ENCODE measurements at regions not wholly inside any gene's neighbourhood (a gene's known extent, or its start where the extent isn't known, plus 50 kb on each side); places are given as distances from the start of the nearest gene placed in this dataset.

DNA sequence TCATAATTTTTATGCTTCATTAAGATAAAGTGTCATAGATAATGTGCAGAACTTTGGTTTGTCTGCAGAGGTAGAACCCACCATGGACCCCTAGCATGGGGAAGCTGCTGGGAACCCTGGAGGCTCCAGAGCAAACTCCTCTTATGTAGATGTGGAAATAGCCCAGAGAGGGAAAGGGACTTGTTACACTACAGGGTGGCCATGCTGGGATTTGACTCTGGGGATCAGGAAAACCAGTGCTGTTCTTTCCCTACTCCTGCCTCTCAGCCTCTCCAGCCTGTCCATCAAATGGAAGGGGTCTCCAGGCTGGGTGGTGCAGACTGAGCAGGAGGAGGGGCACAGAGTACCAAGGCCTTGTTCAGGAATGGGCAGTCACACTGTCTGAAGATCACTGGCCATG, 54.2 kb downstream of the MSX1 start:
- DNase-seq = no peak

DNA sequence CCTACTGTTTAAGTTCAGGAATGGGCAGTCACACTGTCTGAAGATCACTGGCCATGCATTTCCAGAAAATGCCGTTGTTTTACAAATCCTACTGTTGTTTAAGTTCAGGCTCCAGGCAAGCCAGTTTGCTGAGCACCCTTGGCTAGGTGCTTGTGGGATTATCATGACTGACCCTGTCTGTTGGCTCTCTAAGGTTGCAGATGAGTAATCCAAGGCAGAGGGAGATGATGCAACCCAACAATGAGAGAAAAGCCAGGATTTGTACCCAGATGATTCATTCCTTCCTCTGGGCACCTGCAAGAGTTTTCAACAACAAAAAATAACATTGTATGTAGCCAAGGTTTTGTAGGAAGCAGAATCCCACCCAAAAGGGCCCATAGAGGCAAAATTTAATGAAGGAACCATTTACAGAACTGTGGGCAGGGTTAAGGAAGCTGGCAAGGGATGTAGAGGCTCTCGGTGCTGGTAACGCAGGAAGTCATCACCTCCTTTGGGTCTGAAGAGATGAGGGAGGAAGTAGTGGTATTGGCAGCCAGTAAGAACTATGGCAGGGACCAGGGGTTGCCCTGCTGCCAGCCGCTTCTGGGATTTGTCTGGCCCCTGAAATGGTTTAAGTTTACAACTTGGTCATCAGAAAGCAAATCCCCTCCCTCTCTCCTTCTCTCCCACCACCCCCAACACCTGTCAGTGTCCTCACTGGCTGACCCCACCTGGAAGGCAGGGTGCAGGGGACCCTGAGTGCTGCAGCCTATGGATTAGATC, 54.8 kb downstream of the MSX1 start:
- no peak for DNase-seq

DNA sequence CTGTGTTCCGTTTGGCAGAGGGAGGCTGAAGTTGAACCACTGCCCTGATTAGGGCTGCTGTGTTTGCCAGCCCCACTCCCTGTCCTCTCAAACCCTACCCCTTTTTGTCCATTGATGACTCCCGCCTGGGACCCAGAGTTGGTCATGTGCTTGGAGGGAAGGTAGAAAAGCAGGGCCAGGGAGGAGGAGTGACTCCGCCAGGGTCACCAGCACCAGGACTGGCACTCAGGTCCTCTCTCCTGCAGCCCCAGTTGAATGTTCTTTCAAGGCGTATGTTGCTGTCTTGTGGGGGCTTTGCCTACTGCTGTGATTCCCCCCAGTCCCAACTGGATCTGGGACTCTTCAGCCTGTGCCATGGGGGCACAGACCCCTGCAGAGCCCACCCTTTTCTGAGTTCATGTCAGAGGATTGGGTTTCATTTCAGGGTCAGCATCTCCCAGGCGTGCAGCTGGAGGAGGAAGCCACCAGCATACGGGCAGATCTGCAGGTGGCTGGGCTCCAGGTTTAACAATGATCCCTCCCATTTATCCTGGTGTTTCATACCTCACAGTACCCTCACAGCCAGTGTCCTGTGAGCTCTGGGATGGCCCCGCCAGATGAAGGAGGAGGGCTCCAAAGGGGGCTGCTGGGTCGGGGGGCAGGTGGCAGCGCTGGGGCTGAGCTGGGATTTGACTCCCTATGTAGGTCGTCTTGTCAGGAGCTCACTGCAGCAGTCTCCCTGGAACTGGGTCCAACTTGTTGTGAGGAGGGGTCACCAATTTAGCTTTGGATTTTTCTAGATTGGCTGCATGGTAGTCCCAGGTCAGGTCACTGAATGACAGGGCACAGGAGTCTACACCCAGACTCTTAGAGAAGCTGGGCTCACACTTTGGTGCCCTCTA, 55.7 kb downstream of the MSX1 start:
- no peak for DNase-seq

DNA sequence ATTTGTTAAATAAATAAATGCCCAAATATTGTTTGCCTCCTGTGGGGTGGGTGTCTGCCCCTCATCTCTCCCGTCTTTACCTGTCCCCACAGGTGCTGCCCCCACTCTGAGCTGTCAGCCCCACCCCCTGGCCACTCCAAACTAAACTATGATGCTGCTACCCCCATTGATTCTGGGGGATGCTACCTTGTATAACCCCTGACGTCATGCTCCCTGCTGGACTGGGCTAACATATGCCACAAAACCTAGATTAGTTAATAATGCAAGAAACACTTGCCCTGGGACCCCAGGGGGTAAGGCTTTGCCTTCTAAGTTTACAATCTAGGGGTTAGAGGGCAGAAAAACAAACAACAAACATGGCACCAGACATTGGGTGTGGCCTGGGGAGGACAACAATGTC, 58.6 kb downstream of the MSX1 start:
- DNase-seq = no peak

DNA sequence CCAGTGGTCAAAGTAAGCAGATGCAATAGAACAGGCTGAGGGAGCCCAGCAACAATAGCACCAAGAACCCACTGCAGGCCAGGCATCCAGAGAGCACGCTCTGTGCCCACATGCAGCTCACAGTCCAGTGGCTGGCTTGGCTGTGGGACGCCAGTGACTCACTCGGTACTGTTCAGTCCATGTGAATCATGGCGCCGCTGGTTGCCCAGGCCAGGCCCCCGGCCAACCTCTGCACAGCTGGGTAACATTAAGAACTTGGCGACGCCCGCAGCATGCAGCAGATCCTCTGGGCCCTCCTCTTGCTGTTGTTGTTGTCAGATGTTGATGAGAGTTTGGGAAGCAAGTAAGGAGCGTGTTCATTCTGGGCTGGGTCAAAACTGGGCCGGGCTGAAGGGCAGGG, 60.5 kb downstream of the MSX1 start:
- no peak for DNase-seq

DNA sequence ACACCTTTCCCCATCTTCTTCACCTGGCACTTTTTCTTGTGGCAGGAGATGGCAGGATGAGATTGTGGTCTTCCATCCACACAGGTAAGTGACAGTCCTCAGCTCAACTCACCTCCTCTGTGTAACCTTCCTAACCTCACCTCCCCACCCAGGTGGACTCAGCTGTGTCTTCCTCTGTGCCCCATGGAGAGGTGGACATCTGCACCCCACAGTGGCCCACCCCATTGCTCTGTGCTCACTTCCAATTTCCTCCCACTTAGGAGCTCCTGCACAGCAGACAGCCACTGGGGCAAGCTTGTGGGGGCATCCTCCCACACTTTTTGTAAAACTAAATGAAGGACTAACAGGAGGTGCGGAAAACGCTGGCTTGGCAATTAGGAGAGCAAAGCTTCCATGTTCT, 61.6 kb downstream of the MSX1 start:
- no peak for DNase-seq

DNA sequence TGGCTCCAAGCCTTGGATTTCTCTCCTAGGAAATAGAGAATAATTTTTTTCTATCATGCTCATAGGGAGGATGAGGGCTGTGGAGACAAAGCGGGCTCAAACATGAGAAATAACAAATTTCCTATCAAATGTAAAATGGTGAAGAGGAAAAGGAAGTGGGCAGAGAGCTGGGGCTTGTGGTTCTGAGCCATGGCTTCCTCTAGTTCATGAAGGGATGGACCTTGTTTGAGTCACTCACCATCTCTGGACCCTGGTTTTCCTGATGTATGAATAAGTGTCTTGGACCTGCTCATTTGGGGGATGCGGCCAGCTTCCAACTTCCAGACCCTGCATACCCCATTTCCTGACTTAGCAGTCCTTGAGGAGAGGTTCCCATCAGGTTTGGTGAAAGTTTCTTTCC, 63.0 kb downstream of the MSX1 start:
- no peak for DNase-seq

DNA sequence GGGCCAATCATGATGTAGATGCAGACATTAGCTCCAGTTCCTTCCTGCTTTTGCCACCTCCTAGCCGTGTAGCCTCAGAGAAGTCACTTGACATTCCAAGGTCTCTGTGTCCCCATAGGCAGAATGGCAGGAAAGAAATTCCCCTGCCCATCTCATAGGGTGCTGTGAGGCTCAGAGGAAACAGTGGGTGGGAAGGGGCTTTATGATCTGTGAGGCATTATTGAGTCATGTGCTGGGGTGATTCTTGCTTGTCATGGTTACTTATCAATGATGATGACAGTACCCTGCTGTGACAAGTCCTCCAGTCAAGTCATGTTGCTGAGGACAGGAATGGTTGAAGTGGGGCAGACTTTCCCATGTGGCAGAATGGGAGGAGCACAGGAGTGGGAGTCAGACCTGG, 63.7 kb downstream of the MSX1 start:
- no peak for DNase-seq

DNA sequence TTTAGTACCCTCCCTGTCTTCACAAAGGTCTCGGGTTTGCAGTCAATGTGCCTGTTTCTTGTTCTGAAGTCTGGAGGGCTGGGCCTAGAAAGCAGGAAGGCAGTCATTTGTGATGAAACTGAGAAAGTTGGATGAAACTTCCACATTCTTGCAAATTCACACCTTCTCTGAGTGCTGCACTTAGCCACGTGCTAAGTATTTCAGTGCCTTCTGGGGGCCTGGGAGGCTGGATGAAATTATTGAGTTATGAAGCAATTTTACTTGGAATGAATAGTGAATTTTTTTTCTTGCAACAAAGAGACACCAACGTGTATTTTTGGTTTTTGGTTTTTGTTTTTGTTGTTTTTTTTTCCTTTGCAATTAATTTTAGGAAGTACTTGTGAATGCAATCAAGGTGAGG, 71.2 kb downstream of the MSX1 start:
- no peak for DNase-seq

DNA sequence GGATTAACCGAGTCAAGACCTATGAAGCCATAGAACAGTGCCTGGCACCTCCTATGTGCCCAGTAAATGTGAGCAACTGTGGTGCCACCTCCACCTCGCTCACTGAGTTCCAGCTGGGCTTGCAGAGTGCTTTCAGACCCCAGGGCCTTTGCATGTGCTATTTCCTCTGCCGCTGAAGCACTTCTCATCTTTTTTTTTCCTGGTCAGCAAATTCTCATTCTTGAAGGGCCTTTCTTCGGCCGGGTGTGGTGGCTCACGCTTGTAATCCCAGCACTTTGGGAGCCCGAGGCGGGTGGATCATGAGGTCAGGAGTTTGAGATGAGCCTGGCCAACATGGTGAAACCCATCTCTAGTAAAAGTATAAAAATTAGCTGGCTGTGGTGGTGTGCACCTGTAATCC, 76.5 kb downstream of the MSX1 start:
- DNase-seq = no peak

DNA sequence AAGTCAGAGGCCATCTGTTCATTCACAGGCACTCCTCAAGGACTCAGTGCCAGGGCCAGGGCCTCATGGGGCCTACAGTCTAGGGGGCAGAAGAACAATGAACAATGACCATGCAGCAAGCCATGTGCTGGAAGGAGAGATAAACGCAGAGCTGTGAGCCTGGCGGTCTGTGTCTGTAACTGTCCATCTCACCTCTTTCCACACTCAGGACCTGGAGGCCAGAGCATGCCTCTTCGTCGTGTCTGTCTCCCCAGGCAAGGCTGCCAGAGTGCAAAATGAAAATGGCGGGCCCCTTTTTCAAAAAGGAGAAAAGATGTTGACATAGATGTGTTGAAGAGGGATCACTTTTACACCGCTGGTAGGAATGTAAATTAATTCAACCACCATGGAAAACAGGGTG, 78.5 kb downstream of the MSX1 start:
- DNase-seq = no peak

DNA sequence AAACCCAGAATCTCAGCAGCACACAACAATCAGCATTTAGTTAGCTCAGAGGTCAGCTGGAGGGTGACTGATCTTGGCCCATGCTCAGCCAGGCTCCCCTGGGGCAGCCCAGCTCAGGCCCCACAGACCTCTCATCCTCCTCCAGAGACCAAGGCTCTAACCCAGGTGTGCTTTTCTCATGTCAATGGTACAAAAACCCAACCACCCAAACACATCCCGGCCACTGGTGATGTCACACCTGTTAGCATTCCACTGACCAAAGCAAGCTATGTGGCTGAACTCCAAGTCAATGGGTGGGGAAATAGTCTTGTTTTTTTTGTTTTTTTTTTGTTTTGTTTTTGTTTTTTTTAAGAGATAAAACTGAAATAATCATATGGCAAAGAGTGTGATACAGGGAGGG, 77.5 kb downstream of the CYTL1 start:
- no peak for DNase-seq

DNA sequence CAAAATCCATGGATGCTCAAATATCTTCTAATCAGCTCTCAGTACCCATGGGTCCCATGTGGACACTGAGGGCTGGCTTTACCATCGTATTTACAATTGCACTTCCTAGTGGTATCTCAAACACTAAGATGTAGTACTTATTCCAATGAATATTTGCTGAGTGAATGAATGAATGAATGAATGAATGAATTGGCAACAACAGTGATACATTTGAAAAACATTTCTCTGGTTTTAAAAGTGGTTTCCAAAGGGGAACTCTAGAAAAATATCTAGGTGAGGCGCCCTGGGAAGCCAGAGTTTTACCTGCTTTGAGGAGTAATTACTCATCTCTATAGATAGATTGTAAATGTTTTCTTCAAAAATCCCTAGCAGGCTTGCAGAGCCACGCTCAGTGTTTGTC, 76.6 kb downstream of the CYTL1 start:
- DNase-seq = no peak

DNA sequence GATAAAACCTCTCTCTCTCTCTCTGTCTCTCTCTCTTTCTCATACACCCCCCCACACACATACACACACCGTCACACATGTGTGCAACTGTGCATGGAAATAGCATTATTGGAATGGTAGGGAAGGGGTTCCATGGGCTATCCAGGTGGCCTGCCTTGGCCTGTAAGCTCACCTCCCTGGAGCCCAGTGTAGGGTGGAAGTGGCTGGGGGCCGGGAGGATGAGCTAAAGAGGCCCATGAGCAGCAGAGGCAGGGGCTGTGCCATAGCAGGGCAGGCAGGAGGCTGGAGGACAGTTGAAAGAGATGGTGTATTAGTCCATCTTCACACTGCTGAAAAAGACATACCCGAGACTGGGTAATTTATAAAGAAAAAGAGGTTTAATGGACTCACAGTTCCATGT, 74.2 kb downstream of the CYTL1 start:
- no peak for DNase-seq

DNA sequence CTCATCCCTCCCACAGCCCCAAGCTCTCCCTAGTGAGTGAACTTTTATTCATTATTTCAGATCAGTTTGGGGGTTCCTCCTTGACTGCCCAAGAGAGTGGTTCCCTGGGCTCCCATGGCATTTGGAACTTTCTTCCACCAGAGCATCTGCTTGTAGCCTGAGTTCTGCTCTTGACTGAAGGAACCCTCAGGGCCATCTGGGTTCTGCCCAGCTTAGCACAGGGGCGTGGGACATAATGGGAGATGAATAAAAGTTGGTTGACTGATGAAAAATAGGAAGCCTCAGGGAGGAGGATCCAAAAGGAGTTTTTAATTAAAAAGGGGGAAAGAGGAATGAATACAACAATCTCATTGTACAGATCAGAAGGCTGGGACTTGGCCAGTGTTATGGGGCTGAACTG, 73.4 kb downstream of the CYTL1 start:
- no peak for DNase-seq

DNA sequence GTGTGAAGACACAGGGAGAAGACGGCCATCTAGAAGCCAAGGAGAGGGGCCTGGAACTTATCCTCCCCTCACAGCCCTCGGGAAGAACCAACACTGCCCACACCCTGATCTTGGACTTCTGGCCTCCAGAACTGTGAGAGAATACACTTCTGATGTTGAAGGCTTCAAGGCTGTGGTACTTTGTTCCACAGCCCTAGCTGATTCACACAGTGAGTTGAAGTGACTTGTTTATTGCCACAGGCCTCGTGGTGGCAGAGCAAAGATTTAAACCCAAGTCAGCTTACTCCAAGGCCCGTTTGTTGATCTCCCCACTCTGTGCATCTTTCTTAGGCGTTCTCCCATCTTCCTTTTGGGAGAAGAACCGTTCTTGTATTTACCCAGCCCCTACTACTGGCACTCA, 72.8 kb downstream of the CYTL1 start:
- no peak for DNase-seq

DNA sequence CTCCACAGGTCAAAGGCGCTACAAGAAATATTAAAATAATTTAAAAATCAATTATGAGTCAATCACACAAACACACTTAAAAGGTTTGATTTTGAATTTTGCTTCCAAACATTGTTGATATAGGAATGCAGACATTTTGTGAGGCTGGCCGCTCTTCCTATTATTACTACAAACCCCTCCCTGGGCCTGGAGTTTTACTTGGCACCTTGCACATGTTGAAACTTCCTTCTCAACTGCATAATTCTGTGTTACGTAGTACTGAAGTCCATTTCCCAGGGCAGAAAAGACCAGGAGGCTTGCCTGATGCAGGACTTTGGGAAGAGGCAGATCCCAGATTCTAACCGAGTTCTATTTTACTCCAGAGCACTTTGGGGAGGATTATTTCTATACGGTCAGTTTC, 71.5 kb downstream of the CYTL1 start:
- DNase-seq = no peak

DNA sequence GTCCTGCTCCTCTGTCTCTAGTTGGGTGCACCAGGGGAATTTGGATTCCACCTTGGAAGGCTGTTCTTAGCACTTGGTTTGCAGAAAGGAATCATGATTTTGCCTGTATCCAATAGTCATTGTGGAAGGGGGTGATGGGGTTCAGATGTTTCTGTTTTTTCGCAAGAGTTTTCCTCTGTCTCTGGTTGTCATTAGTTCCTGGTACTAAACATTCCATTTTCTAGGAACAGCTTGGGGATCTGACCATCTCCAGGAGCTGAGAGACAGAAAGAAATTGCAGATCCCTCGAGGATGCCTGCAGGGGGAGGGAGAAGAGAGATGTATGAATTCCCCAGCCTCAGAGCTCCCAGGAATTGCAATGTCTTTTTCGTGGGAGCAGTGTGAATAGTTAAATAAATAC, 70.9 kb downstream of the CYTL1 start:
- no peak for DNase-seq

DNA sequence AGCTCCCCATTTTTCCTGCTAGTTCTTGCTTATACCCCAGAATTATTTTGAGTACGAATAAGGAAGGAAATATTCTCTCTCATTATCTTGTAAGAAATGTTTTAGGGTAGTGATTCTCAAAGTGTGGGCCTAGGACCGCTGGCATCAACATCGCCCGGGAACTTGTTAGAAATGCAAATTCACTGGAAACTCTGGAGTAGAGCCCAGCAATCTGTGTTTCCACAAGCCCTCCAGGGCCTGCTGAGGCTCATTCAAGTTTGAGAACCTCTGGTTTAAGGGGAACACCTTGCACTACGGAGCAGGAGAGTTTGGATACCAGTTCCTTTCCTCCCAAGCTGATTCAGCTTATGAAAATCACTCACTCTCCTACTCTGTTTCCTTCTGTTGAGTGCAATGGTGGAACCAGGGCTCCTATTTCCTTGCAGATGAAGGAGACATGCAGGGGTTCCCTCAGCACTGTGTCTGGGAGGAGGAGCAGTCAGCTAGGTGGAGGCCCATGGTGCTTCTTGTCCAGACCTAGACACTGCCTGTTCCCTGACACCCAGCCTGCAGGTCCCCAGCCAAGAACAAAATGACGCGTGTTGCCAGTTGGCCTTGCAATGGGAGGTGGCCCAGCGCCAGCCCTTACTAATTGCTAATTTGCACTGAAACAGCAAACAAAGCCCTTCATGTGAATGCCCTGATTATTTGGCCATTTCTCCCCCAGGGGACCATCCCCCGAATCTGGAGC, 68.5 kb downstream of the CYTL1 start:
- DNase-seq = no peak

DNA sequence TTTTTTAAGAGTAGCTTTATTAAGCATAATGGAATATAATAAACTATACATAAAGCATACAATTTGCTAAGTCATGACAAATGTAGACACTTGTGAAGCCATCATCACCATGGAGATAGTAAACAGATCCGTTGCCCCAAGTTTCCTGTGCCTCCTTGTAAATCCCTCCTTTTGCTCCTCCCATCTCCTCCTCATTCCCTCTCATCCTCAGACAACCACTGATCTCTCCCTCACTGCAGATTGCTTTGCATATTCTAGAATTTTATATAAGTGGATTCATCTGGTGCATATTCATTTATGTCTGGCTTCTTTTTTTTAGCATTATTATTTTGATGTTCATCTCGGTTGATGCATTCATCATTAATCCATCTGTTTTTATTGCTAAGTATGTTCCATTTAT, 67.0 kb downstream of the CYTL1 start:
- no peak for DNase-seq

DNA sequence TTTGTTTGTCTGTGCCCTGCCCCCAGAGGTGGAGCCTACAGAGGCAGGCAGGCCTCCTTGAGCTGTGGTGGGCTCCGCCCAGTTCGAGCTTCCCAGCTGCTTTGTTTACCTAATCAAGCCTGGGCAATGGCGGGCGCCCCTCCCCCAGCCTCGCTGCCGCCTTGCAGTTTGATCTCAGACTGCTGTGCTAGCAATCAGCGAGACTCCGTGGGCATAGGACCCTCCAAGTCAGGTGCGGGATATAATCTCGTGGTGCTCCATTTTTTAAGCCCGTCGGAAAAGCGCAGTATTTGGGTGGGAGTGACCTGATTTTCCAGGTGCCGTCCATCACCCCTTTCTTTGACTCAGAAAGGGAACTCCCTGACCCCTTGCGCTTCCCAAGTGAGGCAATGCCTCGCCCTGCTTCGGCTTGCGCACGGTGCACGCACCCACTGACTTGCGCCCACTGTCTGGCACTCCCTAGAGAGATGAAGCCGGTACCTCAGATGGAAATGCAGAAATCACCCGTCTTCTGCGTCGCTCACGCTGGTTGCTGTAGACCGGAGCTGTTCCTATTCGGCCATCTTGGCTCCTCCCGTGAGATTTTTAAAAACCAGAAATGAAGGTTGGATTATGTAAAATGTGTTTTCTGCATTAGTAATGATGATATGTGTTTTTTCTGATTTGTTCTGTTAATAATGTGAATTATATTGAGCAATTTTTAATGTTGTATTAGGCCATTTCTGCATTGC, 59.7 kb downstream of the CYTL1 start:
- DNase-seq = peak; percentile 32

DNA sequence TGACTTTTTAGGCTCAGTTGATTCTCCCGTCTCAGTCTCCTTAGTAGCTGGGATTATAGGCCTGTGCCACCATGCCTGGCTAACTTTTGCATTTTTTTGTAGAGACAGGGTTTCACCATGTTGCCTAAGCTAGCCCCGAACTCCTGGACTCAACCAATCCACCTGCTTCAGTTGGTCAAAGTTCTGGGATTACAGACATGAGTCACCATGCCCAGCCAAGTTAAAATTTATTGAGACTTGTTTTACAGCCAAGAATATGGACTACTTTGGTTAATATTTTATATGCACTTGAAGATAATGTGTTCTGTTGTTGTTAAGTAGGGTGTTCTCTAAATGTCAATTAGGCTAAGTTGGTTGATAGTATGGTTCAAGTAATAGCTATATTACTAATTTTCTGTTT, 58.7 kb downstream of the CYTL1 start:
- no peak for DNase-seq

DNA sequence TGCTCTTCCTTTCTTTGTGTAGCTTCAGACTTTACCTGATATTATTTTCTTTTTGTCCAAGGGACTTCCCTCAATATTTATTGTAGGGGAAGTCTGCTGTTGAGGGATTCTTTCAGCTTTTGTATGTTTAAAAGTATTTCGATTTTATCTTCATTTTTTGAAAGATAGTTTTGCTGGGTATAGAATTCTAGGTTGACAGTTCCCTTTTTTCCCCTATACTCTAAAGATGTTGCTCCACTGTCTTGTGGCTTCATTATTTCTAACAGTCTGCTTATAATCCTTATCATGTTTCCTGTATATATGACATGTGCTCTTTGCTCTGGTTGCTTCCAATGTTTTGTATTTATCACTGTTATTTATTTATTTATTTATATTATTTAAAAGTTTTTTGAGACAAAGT, 57.3 kb downstream of the CYTL1 start:
- DNase-seq = no peak
